ENCODE measurements at regions not wholly inside any gene's neighbourhood (a gene's known extent, or its start where the extent isn't known, plus 50 kb on each side); places are given as distances from the start of the nearest gene placed in this dataset.

DNA sequence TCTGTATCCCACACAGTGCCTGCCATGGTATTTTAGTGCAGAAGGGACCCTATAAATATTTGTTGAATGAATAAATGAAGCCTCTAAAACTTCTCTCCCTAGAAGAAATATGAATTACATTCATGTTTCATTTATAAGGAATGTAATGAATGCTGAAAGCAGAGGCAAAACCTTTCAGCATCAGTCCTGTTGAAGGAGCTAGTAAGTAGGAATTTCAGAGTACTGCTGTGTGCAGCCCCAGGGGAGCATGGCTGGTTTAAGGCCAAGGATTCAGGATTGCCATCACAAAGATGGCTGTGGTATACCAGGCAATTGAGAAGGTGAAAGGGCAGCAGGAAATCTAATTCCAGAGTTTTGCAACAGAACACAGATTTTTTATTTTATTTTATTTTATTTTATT is 1131.4 kb downstream of the IGSF11 start:
- Histone ChIP-seq H3K4me1 (ENCODE audit: control insufficient read depth in 2 of 2, insufficient read depth in 2 of 2, low read length in 2 of 2) (no peaks in the 10 kb centered on the region), H3K9me3 (ENCODE audit: control insufficient read depth in 2 of 3, low read length in 3 of 3) (no peaks in the 10 kb centered on the region), H3K27me3 (ENCODE audit: control insufficient read depth in 2 of 2, insufficient read depth in 2 of 2, low read length in 2 of 2) (no peaks in the 10 kb centered on the region), H3K27ac (ENCODE audit: low read depth, low read length) (no peak overlapping the region), H3K36me3 (ENCODE audit: control insufficient read depth in 2 of 3, insufficient read depth in 3 of 3, low read length in 3 of 3) (no peaks in the 10 kb centered on the region), H3K4me3 (ENCODE audit: low read length) (no peak overlapping the region)
- CTCF ChIA-PET = no interaction called here
- no peak overlapping the region for H3K4me3 Mint-ChIP-seq
- H3K27me3 Mint-ChIP-seq = no peaks in the 10 kb centered on the region
- ATAC-seq = no peak
- no peak overlapping the region for H3K27ac Mint-ChIP-seq
- DNase-seq = no peak
- POLR2A ChIA-PET = no interaction called here
- intact Hi-C loops (cut with micrococcal nuclease) = no loop called here
- peaks cover 0 to 5% (median 0%) of the 10 kb centered on the region in 5 donors for H3K36me3 Mint-ChIP-seq
- H3K9me3 Mint-ChIP-seq = peaks cover 0 to 37% (median 4%) of the 10 kb centered on the region in 11 donors
- no peaks in the 10 kb centered on the region for H3K4me1 Mint-ChIP-seq

DNA sequence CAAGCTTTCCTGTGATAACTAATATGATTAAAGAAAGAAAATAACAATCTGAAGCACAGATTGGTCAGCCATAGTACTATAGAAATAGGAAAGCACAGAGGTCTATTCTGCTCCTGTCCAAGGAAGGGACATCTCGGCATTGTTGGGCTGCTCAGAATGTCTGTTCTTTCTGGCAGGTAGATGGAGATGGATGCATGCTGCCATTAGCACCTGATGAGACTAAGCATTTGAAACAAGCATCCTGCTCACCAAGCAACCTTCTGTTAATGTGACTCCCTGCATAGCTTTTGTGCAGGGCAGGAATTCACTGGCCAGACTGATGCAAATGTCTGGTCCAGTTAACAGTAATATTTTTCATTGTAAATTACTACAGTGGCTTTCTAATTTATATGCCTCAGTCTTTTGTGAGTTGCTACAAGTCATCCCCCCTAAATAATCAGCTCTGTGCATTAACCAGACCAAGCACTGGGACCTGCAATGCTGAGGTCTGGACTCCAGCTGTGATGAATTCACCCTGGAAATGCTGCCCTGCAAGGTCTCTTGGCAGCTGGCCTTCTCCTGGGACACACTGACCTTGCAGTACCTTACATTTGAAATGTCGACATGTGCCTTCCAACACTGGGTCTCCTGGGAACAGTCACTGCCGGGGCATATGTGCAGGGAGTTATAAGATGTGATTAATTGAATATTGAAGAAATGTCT is 1123.7 kb downstream of the IGSF11 start:
- H3K27me3 Mint-ChIP-seq = no peaks in the 10 kb centered on the region
- intact Hi-C loops (cut with micrococcal nuclease) = no loop called here
- peaks cover 0 to 15% (median 0%) of the 10 kb centered on the region in 11 donors for H3K9me3 Mint-ChIP-seq
- ChIA-PET CTCF (no interaction called here), POLR2A (no interaction called here)
- ATAC-seq = no peak
- no peaks in the 10 kb centered on the region for H3K36me3 Mint-ChIP-seq
- H3K4me3 Mint-ChIP-seq = no peak overlapping the region
- H3K4me3 ChIP-seq (ENCODE audit: low read length) = no peak overlapping the region
- no peaks in the 10 kb centered on the region for H3K4me1 Mint-ChIP-seq
- H3K36me3 ChIP-seq (ENCODE audit: control insufficient read depth in 2 of 3, insufficient read depth in 3 of 3, low read length in 3 of 3) = no peaks in the 10 kb centered on the region
- no peak for DNase-seq
- H3K4me1 ChIP-seq (ENCODE audit: control insufficient read depth in 2 of 2, insufficient read depth in 2 of 2, low read length in 2 of 2) = no peaks in the 10 kb centered on the region
- no peak overlapping the region for H3K27ac ChIP-seq (ENCODE audit: low read depth, low read length)
- no peaks in the 10 kb centered on the region for H3K27me3 ChIP-seq (ENCODE audit: control insufficient read depth in 2 of 2, insufficient read depth in 2 of 2, low read length in 2 of 2)
- no peaks in the 10 kb centered on the region for H3K9me3 ChIP-seq (ENCODE audit: control insufficient read depth in 2 of 3, low read length in 3 of 3)
- H3K27ac Mint-ChIP-seq = no peak overlapping the region

DNA sequence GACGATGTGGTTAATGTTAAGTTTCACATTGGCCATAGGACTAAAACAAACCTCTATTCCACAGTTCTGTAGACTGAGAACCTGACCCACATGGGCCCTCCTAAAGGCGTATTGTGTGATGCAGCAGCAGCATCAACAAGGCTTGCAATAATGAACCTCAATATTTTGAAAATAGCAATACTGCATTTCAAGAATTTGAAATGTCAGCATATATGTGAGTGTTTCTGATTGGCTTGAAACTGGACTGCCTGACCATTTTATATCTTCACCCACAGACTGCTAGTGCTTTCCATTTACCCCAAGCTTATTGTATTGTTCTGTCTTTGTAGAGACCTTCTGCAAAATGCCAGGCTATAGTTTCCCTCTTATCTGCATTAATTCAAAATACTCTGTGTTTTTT is 1122.3 kb downstream of the IGSF11 start:
- ATAC-seq (no peak), DNase-seq (no peak)
- Histone ChIP-seq H3K9me3 (ENCODE audit: control insufficient read depth in 2 of 3, low read length in 3 of 3) (no peaks in the 10 kb centered on the region), H3K27me3 (ENCODE audit: control insufficient read depth in 2 of 2, insufficient read depth in 2 of 2, low read length in 2 of 2) (no peaks in the 10 kb centered on the region), H3K4me3 (ENCODE audit: low read length) (no peak overlapping the region), H3K4me1 (ENCODE audit: control insufficient read depth in 2 of 2, insufficient read depth in 2 of 2, low read length in 2 of 2) (no peaks in the 10 kb centered on the region), H3K27ac (ENCODE audit: low read depth, low read length) (no peak overlapping the region), H3K36me3 (ENCODE audit: control insufficient read depth in 2 of 3, insufficient read depth in 3 of 3, low read length in 3 of 3) (no peaks in the 10 kb centered on the region)
- Mint-ChIP-seq H3K4me1 (no peaks in the 10 kb centered on the region), H3K27me3 (no peaks in the 10 kb centered on the region), H3K36me3 (no peaks in the 10 kb centered on the region), H3K27ac (no peak overlapping the region), H3K9me3 (peaks cover 0 to 10% (median 0%) of the 10 kb centered on the region in 11 donors), H3K4me3 (no peak overlapping the region)
- intact Hi-C loops (cut with micrococcal nuclease) = no loop called here
- CTCF ChIA-PET = no interaction called here
- POLR2A ChIA-PET = no interaction called here

DNA sequence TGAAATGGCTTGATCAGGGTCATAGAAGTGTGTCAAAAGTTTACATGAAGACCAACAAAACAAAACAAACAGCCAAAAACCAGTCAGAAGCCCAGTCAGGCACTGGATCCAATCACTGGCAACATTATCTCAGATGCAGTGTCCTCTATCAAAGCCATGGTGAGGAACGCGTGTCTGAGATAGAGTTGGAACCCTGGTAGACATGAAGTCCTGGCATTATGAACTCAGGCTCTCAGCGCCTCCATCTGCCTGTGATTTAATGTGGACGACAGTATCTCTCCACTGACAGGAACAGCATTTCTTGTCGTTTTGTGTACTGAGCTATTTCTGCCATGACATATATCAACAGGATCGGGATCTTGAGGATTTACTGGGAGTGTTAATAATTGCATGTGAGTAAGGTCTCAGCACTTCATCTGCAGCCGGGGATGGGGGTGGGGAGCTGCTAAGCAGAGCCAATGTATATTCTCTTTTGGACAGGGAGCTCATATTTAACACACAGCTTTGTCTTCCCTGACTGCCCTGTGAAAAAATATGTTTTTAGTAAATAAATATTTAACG is 1120.0 kb downstream of the IGSF11 start:
- H3K4me3 ChIP-seq (ENCODE audit: low read length) = no peak overlapping the region
- H3K27me3 ChIP-seq (ENCODE audit: control insufficient read depth in 2 of 2, insufficient read depth in 2 of 2, low read length in 2 of 2) = no peaks in the 10 kb centered on the region
- H3K4me1 ChIP-seq (ENCODE audit: control insufficient read depth in 2 of 2, insufficient read depth in 2 of 2, low read length in 2 of 2) = no peaks in the 10 kb centered on the region
- H3K9me3 ChIP-seq (ENCODE audit: control insufficient read depth in 2 of 3, low read length in 3 of 3) = no peaks in the 10 kb centered on the region
- CTCF ChIA-PET = no interaction called here
- no peak for ATAC-seq
- DNase-seq = no peak
- no peaks in the 10 kb centered on the region for H3K36me3 Mint-ChIP-seq
- no peak overlapping the region for H3K4me3 Mint-ChIP-seq
- intact Hi-C loops (cut with micrococcal nuclease) = no loop called here
- H3K36me3 ChIP-seq (ENCODE audit: control insufficient read depth in 2 of 3, insufficient read depth in 3 of 3, low read length in 3 of 3) = no peaks in the 10 kb centered on the region
- peaks cover 0 to 9% (median 0%) of the 10 kb centered on the region in 11 donors for H3K9me3 Mint-ChIP-seq
- H3K27ac ChIP-seq (ENCODE audit: low read depth, low read length) = no peak overlapping the region
- H3K27ac Mint-ChIP-seq = no peak overlapping the region
- no peaks in the 10 kb centered on the region for H3K27me3 Mint-ChIP-seq
- POLR2A ChIA-PET = no interaction called here
- H3K4me1 Mint-ChIP-seq = peaks cover 0 to 1% (median 0%) of the 10 kb centered on the region in 7 donors

DNA sequence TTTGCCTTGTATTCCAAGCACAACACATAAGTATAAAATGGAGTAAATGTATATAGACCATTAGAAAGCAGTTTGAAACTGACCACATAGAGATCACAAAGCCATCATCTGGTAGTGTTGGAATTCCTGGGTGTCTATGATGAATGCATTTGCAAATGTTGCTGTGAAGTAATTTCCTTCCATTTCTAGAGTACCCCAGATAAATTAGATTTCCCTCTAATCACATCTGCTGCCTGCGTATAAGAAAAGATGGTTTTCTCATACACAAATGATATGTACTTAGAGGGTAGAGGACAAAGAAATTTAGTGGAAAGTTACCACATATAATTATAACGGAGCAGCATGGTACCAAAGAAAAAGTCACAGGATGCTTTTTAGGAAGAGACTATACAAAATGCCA is 1117.8 kb downstream of the IGSF11 start:
- H3K4me1 ChIP-seq (ENCODE audit: control insufficient read depth in 2 of 2, insufficient read depth in 2 of 2, low read length in 2 of 2) = no peaks in the 10 kb centered on the region
- H3K27ac Mint-ChIP-seq = no peak overlapping the region
- CTCF ChIA-PET = no interaction called here
- no peaks in the 10 kb centered on the region for H3K9me3 ChIP-seq (ENCODE audit: control insufficient read depth in 2 of 3, low read length in 3 of 3)
- ATAC-seq (no peak), DNase-seq (no peak)
- intact Hi-C loops (cut with micrococcal nuclease) = no loop called here
- H3K27ac ChIP-seq (ENCODE audit: low read depth, low read length) = no peak overlapping the region
- no peaks in the 10 kb centered on the region for H3K36me3 Mint-ChIP-seq
- H3K4me3 ChIP-seq (ENCODE audit: low read length) = no peak overlapping the region
- no peaks in the 10 kb centered on the region for H3K36me3 ChIP-seq (ENCODE audit: control insufficient read depth in 2 of 3, insufficient read depth in 3 of 3, low read length in 3 of 3)
- no peaks in the 10 kb centered on the region for H3K27me3 Mint-ChIP-seq
- peaks cover 0 to 1% (median 0%) of the 10 kb centered on the region in 7 donors for H3K4me1 Mint-ChIP-seq
- H3K27me3 ChIP-seq (ENCODE audit: control insufficient read depth in 2 of 2, insufficient read depth in 2 of 2, low read length in 2 of 2) = no peaks in the 10 kb centered on the region
- POLR2A ChIA-PET = no interaction called here
- peaks cover 0 to 9% (median 0%) of the 10 kb centered on the region in 11 donors for H3K9me3 Mint-ChIP-seq
- no peak overlapping the region for H3K4me3 Mint-ChIP-seq

DNA sequence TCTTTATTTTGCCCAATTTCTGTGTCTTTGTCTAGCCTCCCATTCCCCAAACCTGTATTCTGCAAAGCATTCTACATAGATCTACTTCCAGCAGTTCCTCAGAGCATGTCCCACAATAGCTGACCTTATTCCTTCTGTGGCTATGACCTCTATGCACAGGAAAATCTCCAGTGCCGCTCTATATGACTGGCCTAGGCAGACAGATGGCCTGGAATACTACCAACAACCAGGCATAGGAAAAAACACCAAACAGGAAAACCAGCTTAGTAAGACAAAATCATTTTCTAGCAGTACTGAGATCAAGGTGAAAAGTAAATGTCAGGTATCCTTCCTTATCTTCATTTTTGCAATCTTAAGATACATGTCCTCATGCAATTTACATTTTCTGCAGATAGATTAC is 1115.0 kb downstream of the IGSF11 start:
- CTCF ChIA-PET = no interaction called here
- DNase-seq = no peak
- ATAC-seq = no peak
- Mint-ChIP-seq H3K36me3 (no peaks in the 10 kb centered on the region), H3K4me1 (peaks cover 0 to 1% (median 0%) of the 10 kb centered on the region in 7 donors), H3K4me3 (no peak overlapping the region), H3K27me3 (no peaks in the 10 kb centered on the region), H3K27ac (no peak overlapping the region), H3K9me3 (peaks cover 0 to 14% (median 0%) of the 10 kb centered on the region in 11 donors)
- Histone ChIP-seq H3K36me3 (ENCODE audit: control insufficient read depth in 2 of 3, insufficient read depth in 3 of 3, low read length in 3 of 3) (no peaks in the 10 kb centered on the region), H3K4me3 (ENCODE audit: low read length) (no peak overlapping the region), H3K27ac (ENCODE audit: low read depth, low read length) (no peak overlapping the region), H3K4me1 (ENCODE audit: control insufficient read depth in 2 of 2, insufficient read depth in 2 of 2, low read length in 2 of 2) (no peaks in the 10 kb centered on the region), H3K9me3 (ENCODE audit: control insufficient read depth in 2 of 3, low read length in 3 of 3) (no peaks in the 10 kb centered on the region), H3K27me3 (ENCODE audit: control insufficient read depth in 2 of 2, insufficient read depth in 2 of 2, low read length in 2 of 2) (no peaks in the 10 kb centered on the region)
- intact Hi-C loops (cut with micrococcal nuclease) = no loop called here
- POLR2A ChIA-PET = no interaction called here

DNA sequence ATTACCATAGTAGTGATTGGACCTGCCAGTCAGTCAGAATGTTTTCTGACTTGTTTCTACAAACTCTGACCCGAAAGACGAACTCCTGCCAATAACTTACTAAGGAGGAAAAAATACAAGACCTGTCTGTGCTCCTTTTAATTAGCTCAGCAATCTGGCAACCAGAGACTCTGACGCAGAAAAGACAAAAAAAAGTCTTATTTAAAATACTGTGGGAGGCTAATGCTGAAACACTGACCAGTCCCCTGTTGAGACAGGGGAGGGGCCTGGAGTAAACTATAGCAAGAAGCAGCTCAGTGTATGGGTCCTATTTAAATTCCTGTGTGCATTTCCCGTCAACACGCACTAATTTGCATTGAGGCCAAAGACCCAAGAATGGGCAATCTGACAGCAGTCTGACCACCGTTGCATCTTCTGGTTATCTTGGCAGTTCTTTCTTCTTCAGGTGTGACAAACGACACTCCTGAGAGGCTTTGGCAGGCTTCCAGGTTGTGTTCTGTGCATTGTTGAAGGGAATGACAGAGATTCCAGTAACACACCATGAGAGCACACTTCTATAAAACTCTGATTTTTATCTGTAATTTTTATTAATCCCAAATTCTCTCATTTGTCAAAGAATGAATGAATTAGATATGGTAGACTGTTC is 1114.3 kb downstream of the IGSF11 start:
- Histone ChIP-seq H3K27me3 (ENCODE audit: control insufficient read depth in 2 of 2, insufficient read depth in 2 of 2, low read length in 2 of 2) (no peaks in the 10 kb centered on the region), H3K4me1 (ENCODE audit: control insufficient read depth in 2 of 2, insufficient read depth in 2 of 2, low read length in 2 of 2) (no peaks in the 10 kb centered on the region), H3K36me3 (ENCODE audit: control insufficient read depth in 2 of 3, insufficient read depth in 3 of 3, low read length in 3 of 3) (no peaks in the 10 kb centered on the region), H3K9me3 (ENCODE audit: control insufficient read depth in 2 of 3, low read length in 3 of 3) (no peaks in the 10 kb centered on the region), H3K4me3 (ENCODE audit: low read length) (no peak overlapping the region), H3K27ac (ENCODE audit: low read depth, low read length) (no peak overlapping the region)
- ATAC-seq (no peak), DNase-seq (no peak)
- ChIA-PET CTCF (no interaction called here), POLR2A (no interaction called here)
- Mint-ChIP-seq H3K27ac (no peak overlapping the region), H3K36me3 (no peaks in the 10 kb centered on the region), H3K4me1 (peaks cover 0 to 1% (median 0%) of the 10 kb centered on the region in 7 donors), H3K9me3 (peaks cover 0 to 14% (median 0%) of the 10 kb centered on the region in 11 donors), H3K27me3 (no peaks in the 10 kb centered on the region), H3K4me3 (no peak overlapping the region)
- intact Hi-C loops (cut with micrococcal nuclease) = no loop called here

Data from naive thymus-derived CD4-positive, alpha-beta T cell (primary cell).